ENCODE measurements at regions not wholly inside any gene's neighbourhood (a gene's known extent, or its start where the extent isn't known, plus 50 kb on each side); places are given as distances from the start of the nearest gene placed in this dataset.

DNA sequence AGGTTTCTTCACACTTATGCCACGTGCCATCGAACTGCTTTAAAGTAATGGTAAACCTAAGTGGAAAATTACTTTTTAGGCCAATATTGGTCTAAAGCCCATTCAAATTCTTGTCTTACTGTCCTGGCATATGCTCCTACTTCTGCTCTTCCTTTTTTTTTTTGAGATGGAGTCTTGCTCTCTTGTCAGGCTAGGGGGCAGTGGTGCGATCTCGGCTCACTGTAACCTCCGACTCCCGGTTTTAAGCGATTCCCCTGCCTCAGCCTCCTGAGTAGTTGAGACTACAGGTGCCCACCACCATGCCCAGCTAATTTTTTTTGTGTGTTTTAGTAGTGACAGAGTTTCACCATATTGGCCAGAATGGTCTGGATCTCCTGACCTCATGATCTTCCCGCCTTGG lies 129.0 kb upstream of the TECRL start:
- Histone ChIP-seq H3K56ac (ENCODE audit: extremely low read depth, insufficient read depth, low read length) (no peak overlapping the region), H2AFZ (replicated peaks; ENCODE audit: low read length, poor library complexity) (no peak overlapping the region), H3K4me1 (ENCODE audit: control insufficient read depth, insufficient read depth, low read length) (no peaks in the 10 kb centered on the region), H4K5ac (ENCODE audit: low read depth, low read length) (no peak overlapping the region), H3K4ac (ENCODE audit: low read depth, low read length) (no peak overlapping the region), H2BK20ac (ENCODE audit: low read depth, low read length) (no peak overlapping the region), H3K4me3 (ENCODE audit: insufficient read depth, low read depth, low read length) (no peak overlapping the region), H2BK15ac (ENCODE audit: low read depth, low read length) (no peak overlapping the region), H3K27me3 (ENCODE audit: control insufficient read depth, insufficient read depth, low read length) (no peaks in the 10 kb centered on the region), H3K18ac (ENCODE audit: low read depth, low read length) (no peak overlapping the region), H3K36me3 (ENCODE audit: control insufficient read depth, insufficient read depth, low read length) (no peaks in the 10 kb centered on the region), H3K27ac (ENCODE audit: insufficient read depth, low read length) (no peak overlapping the region), H3K9ac (ENCODE audit: low read depth, low read length) (no peak overlapping the region), H2AK5ac (ENCODE audit: low read depth, low read length) (no peak overlapping the region), H4K20me1 (ENCODE audit: insufficient read depth, low read length) (no peaks in the 10 kb centered on the region), H3K9me1 (ENCODE audit: insufficient read depth, low read length) (no peaks in the 10 kb centered on the region), H4K8ac (ENCODE audit: low read depth in 2 of 2, low read length in 2 of 2) (no peak overlapping the region), H3K23ac (ENCODE audit: low read depth, low read length) (no peak overlapping the region), H3K79me1 (ENCODE audit: low read depth in 1 of 2, low read length in 2 of 2) (no peaks in the 10 kb centered on the region), H3K9me3 (ENCODE audit: control insufficient read depth, insufficient read depth, low read length) (no peaks in the 10 kb centered on the region), H2AK9ac (replicated peaks; ENCODE audit: low read depth, low read length, poor library complexity) (no peak overlapping the region), H4K91ac (ENCODE audit: insufficient read depth, low read depth, low read length) (no peak overlapping the region), H3K14ac (replicated peaks; ENCODE audit: low read depth, low read length) (no peak overlapping the region), H2BK120ac (ENCODE audit: low read depth, low read length) (no peak overlapping the region), H2BK5ac (ENCODE audit: low read depth, low read length, poor library complexity, severe bottlenecking) (no peak overlapping the region), H3K4me2 (ENCODE audit: low read depth, low read length) (no peak overlapping the region)
- ATAC-seq (ENCODE audit: low read depth) (no peak), DNase-seq (no peak)
- in situ Hi-C loops (cut with MboI; ENCODE audit: low sequenced_read_pairs), result no loop called here
- CTCF ChIA-PET, result interaction anchor here (0.6 to 1.1 kb wide), 3 partner anchors 10 to 38 kb away, joined by 4 to 7 read pairs (median 5); no protein-coding TSS in a partner anchor
- no CpG with 5 or more reads among the region's 8 CpGs for WGBS, 2 experiments (ENCODE audit: extremely low coverage in 2 of 2, insufficient read length in 1 of 2)
- intact Hi-C loops (cut with micrococcal nuclease), result no loop called here
- POLR2A ChIA-PET (ENCODE audit: unreplicated experiment), result no interaction called here
- no TSS peak for BruUV-seq (replicated peaks)
- dilution Hi-C loops (cut with HindIII; ENCODE audit: low sequenced_read_pairs, unreplicated experiment), result no loop called here
- TF ChIP-seq RFX5 (IDR thresholded peaks at IDR 0.05; ENCODE audit: low read depth, low read length) (no peak), POLR2A (IDR thresholded peaks at IDR 0.05; ENCODE audit: low read depth, low read length) (no peak), MXI1 (IDR thresholded peaks at IDR 0.05; ENCODE audit: borderline replicate concordance, low read depth, low read length) (no peak), CEBPB (IDR thresholded peaks at IDR 0.05; ENCODE audit: low read depth, low read length) (no peak)

Measured in IMR-90 (cell line).